Renal cortex interstitium (tissue), 11 donors: ENCODE measurements at regions not wholly inside any gene's neighbourhood (a gene's known extent, or its start where the extent isn't known, plus 50 kb on each side); places are given as distances from the start of the nearest gene placed in this dataset.
A peak's percentile ranks its signal among the peaks of the same experiment; 100 is the strongest.
"Not testable (repeated sequence)": the region's sequence is repeated elsewhere in the genome, so short reads cannot be mapped to it uniquely, and the experiment has no call there.

Source experiments
- DNase-seq, 11 donors: peaks; one replicate each; pipeline ENCODE4 v3.0.0-alpha.2; 2013; ENCODE audit warnings: low read depth in 9 of 11, low spot score in 4 of 11; ENCODE audit errors: extremely low read depth in 1 of 11

DNA sequence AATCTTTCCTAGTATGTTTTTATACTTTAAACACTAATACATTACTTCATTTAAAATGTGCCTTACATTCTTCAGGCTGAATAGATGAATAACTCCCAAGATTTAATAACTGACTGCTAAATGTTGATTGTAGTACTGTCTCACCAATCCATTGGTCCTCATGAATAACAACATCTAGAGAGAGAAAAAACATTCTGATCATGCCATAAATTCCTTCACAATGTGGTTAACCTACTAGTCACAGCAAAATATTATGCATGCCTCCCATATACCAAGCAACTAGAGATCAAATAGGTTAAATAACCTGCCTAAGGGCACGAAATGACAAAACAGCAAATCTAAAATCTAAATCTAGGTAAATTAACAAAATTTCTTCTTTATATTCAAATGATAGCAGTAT is 66.2 kb downstream of the SYT15 start:
- DNase-seq, result not testable (repeated sequence)

DNA sequence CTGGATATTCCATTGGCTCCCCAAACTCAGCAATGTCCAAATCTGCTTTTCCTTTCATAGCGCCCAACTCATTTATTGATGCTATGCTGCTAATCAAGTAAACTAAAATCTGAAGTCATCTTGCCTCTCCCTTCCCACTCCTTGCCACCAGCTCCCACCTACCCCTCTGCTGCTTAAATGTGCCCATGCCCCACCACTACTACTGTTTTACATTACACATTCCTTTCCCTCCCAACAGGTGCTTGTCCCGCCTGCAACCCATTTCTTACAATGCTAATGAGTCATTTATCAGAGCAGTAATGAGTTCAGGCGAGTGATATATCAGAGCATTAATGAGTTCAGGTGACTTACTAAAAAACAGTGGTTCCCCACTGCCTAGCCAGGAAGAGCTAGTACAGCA is 67.2 kb downstream of the SYT15 start:
- not testable (repeated sequence) for DNase-seq

DNA sequence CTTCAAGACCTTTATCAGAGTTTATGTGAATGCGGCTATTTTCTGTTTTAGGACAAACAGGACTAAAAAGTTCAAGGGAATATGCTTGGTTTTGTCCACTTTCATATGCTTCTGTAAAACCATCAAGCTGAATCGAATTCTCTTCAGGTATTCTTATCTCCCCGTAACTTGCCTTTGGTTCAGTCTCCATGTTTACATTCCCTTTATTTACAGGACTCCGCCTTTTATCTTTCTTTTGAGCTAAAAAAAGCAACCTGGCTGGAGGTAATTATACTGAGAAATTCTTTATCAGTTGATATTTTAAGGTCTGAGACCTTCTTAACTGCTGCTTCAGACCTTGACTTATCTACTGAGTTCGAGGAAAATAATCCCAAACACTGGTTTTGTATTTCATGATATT is 72.0 kb downstream of the SYT15 start:
- DNase-seq, result not testable (repeated sequence)

DNA sequence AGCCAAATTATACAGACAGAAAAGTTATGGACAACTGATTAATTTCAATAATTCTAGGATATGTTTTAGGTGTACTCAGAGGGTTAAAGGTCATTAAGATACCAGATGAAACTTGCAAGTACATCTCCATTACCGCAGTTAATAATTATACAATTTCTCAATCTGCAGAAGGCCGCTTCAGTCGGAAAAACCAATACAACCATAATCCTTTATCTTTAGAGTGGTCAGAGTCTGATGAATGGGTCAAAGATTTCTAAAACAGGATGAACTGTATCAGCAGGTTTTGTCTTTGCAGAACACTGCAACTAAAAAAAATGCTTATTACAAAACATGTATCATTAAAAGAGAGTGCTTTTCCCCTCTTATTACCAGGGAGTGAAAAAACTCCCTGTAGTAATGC is 78.5 kb downstream of the SYT15 start:
- DNase-seq, result not testable (repeated sequence)

DNA sequence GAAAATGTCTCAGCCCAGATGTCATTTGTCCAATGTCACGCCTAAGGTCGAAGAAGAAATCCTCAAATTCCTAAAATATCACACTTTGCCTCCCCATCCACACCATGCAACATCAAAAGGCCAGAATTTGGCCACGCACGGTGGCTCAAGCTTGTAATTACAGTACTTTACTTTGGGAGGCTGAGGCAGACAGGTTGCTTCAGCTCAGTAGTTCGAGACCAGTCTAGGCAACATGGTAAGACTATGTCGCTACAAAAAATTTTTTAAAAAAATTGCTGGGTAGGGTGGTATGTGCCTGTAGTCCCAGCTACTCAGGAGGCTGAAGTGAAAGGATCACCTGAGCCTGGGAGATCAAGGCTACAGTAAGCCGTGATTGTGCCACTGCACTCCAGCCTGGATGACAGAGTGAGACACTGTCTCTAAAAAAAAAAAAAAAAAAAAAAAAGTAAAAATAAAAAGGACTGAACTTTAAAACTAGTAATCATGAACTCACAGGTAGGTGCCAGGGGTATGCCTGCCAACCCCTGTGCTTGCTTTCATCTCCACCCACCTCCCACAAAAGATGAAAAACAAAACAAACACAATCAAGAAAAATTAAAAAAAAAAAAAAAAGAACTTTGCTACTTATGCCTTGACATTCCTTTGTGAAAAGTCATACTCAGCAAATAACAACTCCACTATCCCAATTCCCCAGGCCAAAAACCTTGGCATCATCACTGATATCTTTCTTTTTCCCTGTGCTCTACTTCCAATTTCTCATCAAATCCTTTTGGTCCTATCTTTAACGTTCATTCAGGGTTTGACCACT is 81.3 kb downstream of the SYT15 start:
- not testable (repeated sequence) for DNase-seq

DNA sequence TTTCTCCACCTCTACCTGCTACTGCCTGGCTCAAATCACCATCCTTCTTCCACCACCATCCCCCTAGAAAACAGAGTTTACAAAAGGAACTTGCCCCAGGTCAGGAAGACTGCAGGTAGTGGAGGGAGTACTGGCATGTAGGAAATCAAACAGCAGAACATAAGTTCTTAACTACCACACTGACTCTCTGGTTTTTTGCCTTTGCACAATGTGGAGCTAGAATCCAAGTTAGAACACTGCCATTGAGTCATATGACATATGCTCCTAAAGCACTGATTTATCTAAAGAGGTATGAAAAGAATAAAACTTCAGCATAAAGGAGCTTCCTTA is 81.9 kb downstream of the SYT15 start:
- DNase-seq, result not testable (repeated sequence)

DNA sequence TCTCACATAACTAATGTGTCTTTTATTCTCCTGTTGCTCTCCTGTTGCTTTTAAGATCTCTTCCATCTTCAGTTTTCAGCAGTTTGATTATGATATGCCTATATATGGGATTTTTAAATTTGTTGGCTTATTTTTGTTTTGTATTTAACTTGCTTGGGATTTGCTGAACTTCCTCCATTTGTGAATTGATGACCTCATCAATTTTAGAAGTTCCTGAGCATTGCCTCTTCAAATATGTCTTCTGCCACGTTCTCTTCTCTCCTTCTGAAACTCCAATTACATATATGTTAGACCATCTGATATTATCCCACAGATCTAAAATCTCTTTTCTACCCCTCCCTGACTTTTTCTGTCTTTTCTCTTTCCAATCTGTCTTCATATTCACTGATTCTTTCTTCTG is 86.6 kb downstream of the SYT15 start:
- not testable (repeated sequence) for DNase-seq

DNA sequence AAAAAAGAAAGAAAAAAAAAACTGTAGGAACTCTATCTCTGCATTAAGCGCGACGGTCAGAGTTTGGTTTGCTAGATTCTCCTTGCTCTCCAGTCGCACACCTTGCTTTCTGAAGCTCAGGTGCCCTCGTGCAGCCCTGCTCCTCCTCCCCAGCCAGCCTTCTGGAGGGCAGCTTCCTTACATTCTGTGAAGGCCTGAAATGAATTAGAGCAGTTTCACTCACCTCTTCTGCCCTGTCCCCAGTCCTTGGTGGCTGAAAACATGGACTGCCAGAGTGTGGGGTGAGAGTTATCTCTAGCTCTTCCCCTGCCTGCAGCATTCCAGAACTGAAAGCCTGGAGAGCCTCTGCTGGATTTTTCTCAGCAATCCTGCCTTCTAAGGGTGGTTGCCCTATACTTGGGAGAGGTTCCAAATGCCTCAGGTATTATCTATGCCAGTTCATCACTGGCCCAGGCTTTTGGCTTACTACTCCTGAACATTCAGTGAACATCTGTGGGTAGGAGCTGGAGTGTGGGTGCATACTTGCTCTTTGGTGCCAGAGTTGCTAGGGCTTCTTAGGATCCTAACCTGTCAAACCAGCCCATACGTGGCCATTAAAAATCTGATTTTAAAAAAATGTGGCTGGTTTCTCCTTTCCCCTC is 89.5 kb downstream of the SYT15 start:
- DNase-seq, result not testable (repeated sequence)

DNA sequence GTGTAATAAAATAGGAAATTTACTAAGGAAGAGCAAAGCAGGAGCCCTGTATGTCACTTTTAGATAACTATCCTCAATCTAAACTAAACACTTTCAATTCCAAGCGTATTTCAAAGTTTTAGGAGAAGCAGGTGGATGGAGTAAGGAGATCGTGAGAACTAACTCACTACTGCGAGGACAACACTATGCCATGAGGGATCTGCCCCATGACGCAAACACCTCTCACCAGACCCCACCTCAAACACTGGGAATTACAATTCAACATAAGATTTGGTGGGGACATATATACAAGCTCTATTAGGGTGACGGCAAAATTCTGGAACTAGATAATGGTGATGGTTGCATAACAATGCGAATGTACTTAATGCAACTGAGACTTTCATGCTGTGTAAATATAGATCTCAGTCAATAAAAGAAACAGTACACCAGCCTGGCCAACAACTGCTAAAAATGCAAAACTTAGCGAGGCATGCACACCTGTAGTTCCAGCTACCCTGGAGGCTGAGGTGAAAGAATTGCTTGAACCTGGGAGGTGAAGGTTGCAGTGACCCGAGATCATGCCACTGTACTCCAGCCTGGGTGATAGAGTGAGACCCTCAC is 99.0 kb downstream of the SYT15 start:
- DNase-seq, result not testable (repeated sequence)

DNA sequence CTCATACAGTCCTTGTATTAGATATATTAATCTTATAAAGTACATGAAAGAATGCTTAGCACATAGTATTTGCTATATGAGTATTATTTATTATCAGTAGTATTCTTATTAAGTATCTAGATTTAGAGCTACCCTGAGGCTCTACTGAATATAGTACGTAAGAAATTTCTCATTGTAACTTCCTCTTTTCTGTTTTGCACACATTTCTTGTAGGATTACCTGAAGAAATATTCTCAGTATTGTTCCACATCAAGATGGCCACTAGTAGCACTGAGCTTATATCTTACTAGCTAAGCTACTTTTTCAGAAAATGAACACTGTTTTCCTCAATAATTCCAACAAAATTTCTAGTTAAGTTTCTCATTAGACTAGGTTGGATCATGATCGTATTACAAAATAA is 112.5 kb downstream of the SYT15 start:
- DNase-seq, result not testable (repeated sequence)

DNA sequence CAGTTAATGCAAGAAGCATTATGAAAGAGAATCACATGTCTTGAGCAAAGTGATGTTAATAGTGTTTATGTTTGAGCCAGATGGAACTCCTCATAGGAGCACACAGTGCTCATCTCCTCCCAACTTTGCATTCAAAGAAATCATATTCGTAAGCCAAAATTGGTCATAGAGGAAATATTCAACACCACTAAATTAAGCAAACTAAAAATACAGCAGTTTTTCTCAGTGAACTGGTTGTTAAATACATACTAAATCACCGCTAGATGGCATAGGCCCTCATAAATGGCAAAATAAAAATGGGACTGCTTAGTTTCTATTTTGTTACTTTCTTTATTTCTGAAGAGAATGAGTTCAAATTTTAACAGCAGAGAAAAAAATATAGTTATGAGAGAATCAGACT is 114.3 kb downstream of the SYT15 start:
- not testable (repeated sequence) for DNase-seq

DNA sequence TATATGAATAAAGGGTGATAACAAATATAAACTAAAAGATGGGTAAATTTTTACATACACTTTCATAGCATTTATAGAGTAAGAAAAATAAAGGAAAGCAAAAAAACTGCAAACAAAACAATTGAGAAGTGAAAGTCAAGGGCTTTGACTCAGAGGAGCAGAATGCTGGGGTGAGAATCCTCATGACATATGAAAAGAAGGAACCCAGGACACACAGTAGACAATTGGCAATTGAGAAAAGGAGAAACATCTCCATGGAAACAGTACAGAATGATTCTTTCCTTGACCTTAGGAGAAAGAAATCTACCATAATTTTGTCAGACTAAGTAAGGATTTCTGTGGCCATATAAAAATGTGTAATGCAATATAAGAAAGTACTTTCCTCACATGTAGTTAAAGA is 138.3 kb downstream of the SYT15 start:
- not testable (repeated sequence) for DNase-seq

DNA sequence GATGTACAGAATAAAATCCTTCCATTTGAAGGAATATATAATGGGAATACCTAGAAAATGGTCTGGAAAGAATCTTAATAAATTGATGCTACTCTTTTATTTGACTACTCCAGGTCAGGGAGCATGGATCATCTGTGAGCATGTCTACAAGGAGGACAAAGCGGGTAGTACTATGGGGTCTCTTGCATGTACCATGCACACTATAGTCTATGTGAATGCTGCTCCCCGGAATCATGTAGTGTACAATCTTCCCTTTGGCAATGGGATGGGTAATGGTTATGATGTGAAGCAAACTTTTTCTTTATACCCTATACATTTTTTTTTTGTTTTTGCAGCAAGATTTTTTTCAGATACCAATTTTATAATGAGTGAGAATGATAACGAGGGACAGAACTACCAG is 139.1 kb downstream of the SYT15 start:
- not testable (repeated sequence) for DNase-seq

DNA sequence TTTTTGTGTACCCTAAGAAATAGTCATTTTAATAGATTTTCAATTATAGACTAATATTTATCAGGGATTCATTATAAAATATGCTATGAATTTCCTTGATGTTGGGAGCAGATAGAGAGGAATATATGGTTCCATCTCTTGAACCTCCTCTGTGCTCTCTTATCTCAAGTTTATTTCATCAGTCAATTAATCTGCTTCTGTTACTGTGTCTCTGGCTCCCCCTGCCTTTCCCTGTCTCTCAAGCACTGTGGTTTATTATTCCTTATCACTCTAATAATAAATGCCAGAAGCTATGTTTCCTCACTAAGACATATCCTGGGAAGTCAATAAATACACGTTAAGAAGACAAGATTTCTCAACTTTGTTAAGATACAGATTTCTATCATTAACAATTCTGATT is 141.5 kb downstream of the SYT15 start:
- peak in 4 of 11 donors; percentile 1 to 51 (median 25) for DNase-seq

DNA sequence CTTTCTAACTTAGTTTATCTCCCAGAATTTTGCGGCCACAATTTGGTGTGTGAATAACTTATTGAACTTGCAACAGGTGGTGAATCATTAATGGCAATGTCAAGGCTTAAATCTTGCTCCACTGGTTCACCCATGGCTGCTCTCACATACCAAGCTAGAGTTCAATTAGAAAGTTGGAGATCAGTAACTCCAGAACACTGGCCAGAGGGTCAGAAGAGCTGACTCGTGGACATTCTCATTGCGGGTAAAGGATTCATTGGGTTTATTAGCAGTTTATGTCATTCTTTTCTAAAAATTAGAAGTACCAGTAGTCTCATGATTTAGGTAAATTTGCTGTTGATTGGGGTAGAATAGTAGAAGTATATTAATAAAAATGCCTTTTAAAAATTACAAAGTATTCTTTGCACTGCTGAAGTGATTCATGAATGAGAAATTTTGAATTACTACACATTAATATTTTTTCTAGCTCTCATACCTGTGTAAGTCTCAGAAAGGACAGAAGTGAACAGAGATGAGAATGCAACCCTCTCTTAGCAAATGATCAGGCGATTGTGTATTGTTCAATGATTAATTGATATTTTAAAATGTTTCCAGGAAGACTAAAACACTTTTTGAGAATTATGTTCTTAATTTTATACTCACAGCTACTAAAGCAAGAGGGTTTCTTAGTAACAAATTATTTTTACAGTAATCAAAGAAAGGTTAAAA is 142.0 kb downstream of the SYT15 start:
- DNase-seq, result peak in 1 of 11 donors; percentile 0

DNA sequence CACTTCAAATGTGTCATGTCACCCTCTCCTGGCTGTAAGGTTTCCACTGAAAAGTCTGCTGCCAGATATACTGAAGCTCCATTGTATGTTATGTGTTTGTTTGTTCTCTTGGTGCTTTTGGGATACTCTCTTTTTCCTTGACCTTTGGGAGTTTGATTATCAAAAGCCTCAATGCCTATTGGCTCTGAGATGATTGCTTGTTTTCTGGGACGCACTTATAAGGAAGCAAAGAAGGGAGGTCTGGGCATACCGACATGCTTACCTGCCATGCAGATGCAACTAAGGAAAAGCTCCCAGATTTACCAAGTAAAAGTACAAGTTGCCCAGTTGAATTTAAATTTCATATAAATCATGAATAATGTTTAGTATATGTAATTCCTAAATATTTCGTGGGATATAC is 145.3 kb downstream of the SYT15 start:
- not testable (repeated sequence) for DNase-seq

DNA sequence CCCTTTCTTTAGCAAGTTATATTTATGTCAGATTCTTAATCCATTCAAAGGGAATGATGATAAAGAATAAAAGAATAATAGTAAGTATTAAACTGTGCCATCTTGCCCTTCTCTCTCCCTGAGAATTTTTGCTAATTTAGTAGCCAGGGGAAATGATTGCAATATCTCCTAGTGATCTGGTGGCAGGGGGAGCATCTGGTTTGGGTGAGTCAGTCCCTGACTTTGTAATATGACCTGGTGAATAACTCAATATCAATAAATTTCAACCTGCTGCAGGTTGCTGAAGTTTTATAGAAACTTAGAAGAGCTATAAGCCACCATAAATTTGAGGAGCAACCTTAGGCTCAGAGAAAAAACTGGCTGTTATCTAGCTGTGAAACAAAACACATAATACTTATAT is 149.4 kb downstream of the SYT15 start:
- DNase-seq, result not testable (repeated sequence)

DNA sequence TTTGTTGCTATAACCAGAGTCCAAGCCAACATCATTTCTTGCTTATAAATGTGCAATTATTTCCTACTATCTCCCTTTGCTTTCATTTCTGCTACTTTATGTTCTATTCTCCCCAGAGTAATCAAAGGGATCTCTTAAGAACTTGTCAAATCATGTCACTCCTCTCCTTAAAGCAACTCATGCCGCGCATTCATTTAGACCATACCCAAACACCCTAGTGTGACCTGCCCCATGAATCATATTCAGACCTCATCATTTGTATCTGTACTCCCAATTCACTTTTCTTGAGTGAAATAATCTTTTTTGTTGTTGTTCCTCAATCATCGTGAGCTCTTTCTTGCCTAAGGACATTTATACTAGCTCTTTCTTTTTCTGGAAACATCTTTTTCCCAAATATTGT is 151.8 kb downstream of the SYT15 start:
- not testable (repeated sequence) for DNase-seq

DNA sequence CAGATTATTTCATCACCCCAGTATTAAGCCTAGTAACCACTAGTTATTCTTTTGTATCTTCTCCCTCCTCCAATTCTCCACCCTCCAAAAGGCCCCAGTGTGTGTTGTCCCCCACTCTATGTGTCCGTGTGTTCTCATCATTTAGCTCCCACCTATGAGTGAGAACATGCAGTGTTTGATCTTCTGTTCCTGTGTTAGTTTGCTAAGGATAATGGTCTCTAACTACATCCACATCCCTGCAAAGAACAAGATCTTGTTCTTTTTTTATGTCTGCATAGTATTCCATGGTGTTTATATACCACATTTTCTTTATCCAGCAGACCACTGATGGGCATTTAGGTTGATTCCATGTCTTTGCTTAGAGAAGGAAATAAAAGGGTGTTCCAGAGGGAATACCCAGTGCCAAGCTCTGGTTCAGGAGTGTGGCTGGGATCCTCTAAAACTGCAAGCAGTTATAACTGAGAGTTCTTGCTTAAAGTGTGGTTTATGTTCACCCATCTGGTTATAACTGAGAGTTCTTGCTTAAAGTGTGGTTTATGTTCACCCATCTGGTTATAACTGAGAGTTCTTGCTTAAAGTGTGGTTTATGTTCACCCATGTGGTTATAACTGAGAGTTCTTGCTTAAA is 154.8 kb downstream of the SYT15 start:
- not testable (repeated sequence) for DNase-seq
